ENCODE measurements at regions not wholly inside any gene's neighbourhood (a gene's known extent, or its start where the extent isn't known, plus 50 kb on each side); places are given as distances from the start of the nearest gene placed in this dataset.

- H3K9me3 ChIP-seq (ENCODE audit: control insufficient read depth, low read length): no peaks in the 10 kb centered on the region
- H3K36me3 ChIP-seq (ENCODE audit: control insufficient read depth, insufficient read depth, low read length): no peaks in the 10 kb centered on the region
- no peak overlapping the region for H3K4me3 ChIP-seq (ENCODE audit: insufficient read depth, low read depth, low read length, poor library complexity, severe bottlenecking)
- DNase-seq: no peak
- no peaks in the 10 kb centered on the region for H3K4me1 ChIP-seq (ENCODE audit: control insufficient read depth, insufficient read depth, low read length, poor library complexity, severe bottlenecking)
- H3K27me3 ChIP-seq (replicated peaks; ENCODE audit: control insufficient read depth, insufficient read depth, low read length, poor library complexity, severe bottlenecking): no peaks in the 10 kb centered on the region
- H3K27ac ChIP-seq (ENCODE audit: insufficient read depth, low read length, poor library complexity, severe bottlenecking): no peak overlapping the region
These were observed 396.7 kb upstream of the C1orf87 start for GRCh38 chr1:60470246-60470645.

GRCh38 chr1:60463786-60464185 is 390.2 kb upstream of the C1orf87 start:
- Histone ChIP-seq H3K4me1 (ENCODE audit: control insufficient read depth, insufficient read depth, low read length, poor library complexity, severe bottlenecking) (no peaks in the 10 kb centered on the region), H3K36me3 (ENCODE audit: control insufficient read depth, insufficient read depth, low read length) (no peaks in the 10 kb centered on the region), H3K4me3 (ENCODE audit: insufficient read depth, low read depth, low read length, poor library complexity, severe bottlenecking) (no peak overlapping the region), H3K27ac (ENCODE audit: insufficient read depth, low read length, poor library complexity, severe bottlenecking) (no peak overlapping the region), H3K9me3 (ENCODE audit: control insufficient read depth, low read length) (no peaks in the 10 kb centered on the region), H3K27me3 (replicated peaks; ENCODE audit: control insufficient read depth, insufficient read depth, low read length, poor library complexity, severe bottlenecking) (no peaks in the 10 kb centered on the region)
- DNase-seq: no peak

GRCh38 chr1:60463146-60463545 is 389.6 kb upstream of the C1orf87 start:
- Histone ChIP-seq H3K9me3 (ENCODE audit: control insufficient read depth, low read length) (no peaks in the 10 kb centered on the region), H3K27me3 (replicated peaks; ENCODE audit: control insufficient read depth, insufficient read depth, low read length, poor library complexity, severe bottlenecking) (no peaks in the 10 kb centered on the region), H3K27ac (ENCODE audit: insufficient read depth, low read length, poor library complexity, severe bottlenecking) (no peak overlapping the region), H3K4me1 (ENCODE audit: control insufficient read depth, insufficient read depth, low read length, poor library complexity, severe bottlenecking) (no peaks in the 10 kb centered on the region), H3K36me3 (ENCODE audit: control insufficient read depth, insufficient read depth, low read length) (no peaks in the 10 kb centered on the region), H3K4me3 (ENCODE audit: insufficient read depth, low read depth, low read length, poor library complexity, severe bottlenecking) (no peak overlapping the region)
- DNase-seq: no peak

GRCh38 chr1:60461925-60462595 is 388.5 kb upstream of the C1orf87 start:
- no peak for DNase-seq
- Histone ChIP-seq H3K36me3 (ENCODE audit: control insufficient read depth, insufficient read depth, low read length) (no peaks in the 10 kb centered on the region), H3K4me1 (ENCODE audit: control insufficient read depth, insufficient read depth, low read length, poor library complexity, severe bottlenecking) (no peaks in the 10 kb centered on the region), H3K9me3 (ENCODE audit: control insufficient read depth, low read length) (no peaks in the 10 kb centered on the region), H3K4me3 (ENCODE audit: insufficient read depth, low read depth, low read length, poor library complexity, severe bottlenecking) (no peak overlapping the region), H3K27me3 (replicated peaks; ENCODE audit: control insufficient read depth, insufficient read depth, low read length, poor library complexity, severe bottlenecking) (no peaks in the 10 kb centered on the region), H3K27ac (ENCODE audit: insufficient read depth, low read length, poor library complexity, severe bottlenecking) (no peak overlapping the region)

- no peaks in the 10 kb centered on the region for H3K4me1 ChIP-seq (ENCODE audit: control insufficient read depth, insufficient read depth, low read length, poor library complexity, severe bottlenecking)
- no peak overlapping the region for H3K4me3 ChIP-seq (ENCODE audit: insufficient read depth, low read depth, low read length, poor library complexity, severe bottlenecking)
- H3K27ac ChIP-seq (ENCODE audit: insufficient read depth, low read length, poor library complexity, severe bottlenecking): no peak overlapping the region
- DNase-seq: no peak
- H3K27me3 ChIP-seq (replicated peaks; ENCODE audit: control insufficient read depth, insufficient read depth, low read length, poor library complexity, severe bottlenecking): no peaks in the 10 kb centered on the region
- no peaks in the 10 kb centered on the region for H3K36me3 ChIP-seq (ENCODE audit: control insufficient read depth, insufficient read depth, low read length)
- no peaks in the 10 kb centered on the region for H3K9me3 ChIP-seq (ENCODE audit: control insufficient read depth, low read length)
These were observed 384.5 kb upstream of the C1orf87 start for GRCh38 chr1:60458111-60458510.

GRCh38 chr1:60449876-60450275 is 376.3 kb upstream of the C1orf87 start:
- DNase-seq: no peak
- H3K4me3 ChIP-seq (ENCODE audit: insufficient read depth, low read depth, low read length, poor library complexity, severe bottlenecking): no peak overlapping the region
- H3K9me3 ChIP-seq (ENCODE audit: control insufficient read depth, low read length): no peaks in the 10 kb centered on the region
- no peaks in the 10 kb centered on the region for H3K4me1 ChIP-seq (ENCODE audit: control insufficient read depth, insufficient read depth, low read length, poor library complexity, severe bottlenecking)
- H3K27ac ChIP-seq (ENCODE audit: insufficient read depth, low read length, poor library complexity, severe bottlenecking): no peak overlapping the region
- no peaks in the 10 kb centered on the region for H3K36me3 ChIP-seq (ENCODE audit: control insufficient read depth, insufficient read depth, low read length)
- H3K27me3 ChIP-seq (replicated peaks; ENCODE audit: control insufficient read depth, insufficient read depth, low read length, poor library complexity, severe bottlenecking): no peaks in the 10 kb centered on the region

- Histone ChIP-seq H3K4me3 (ENCODE audit: insufficient read depth, low read depth, low read length, poor library complexity, severe bottlenecking) (no peak overlapping the region), H3K27ac (ENCODE audit: insufficient read depth, low read length, poor library complexity, severe bottlenecking) (no peak overlapping the region), H3K27me3 (replicated peaks; ENCODE audit: control insufficient read depth, insufficient read depth, low read length, poor library complexity, severe bottlenecking) (no peaks in the 10 kb centered on the region), H3K4me1 (ENCODE audit: control insufficient read depth, insufficient read depth, low read length, poor library complexity, severe bottlenecking) (no peaks in the 10 kb centered on the region), H3K9me3 (ENCODE audit: control insufficient read depth, low read length) (no peaks in the 10 kb centered on the region), H3K36me3 (ENCODE audit: control insufficient read depth, insufficient read depth, low read length) (no peaks in the 10 kb centered on the region)
- no peak for DNase-seq
These were observed 375.3 kb upstream of the C1orf87 start for GRCh38 chr1:60448850-60449249.

GRCh38 chr1:60444680-60445079 is 371.1 kb upstream of the C1orf87 start:
- no peaks in the 10 kb centered on the region for H3K9me3 ChIP-seq (ENCODE audit: control insufficient read depth, low read length)
- H3K36me3 ChIP-seq (ENCODE audit: control insufficient read depth, insufficient read depth, low read length): no peaks in the 10 kb centered on the region
- no peaks in the 10 kb centered on the region for H3K4me1 ChIP-seq (ENCODE audit: control insufficient read depth, insufficient read depth, low read length, poor library complexity, severe bottlenecking)
- H3K4me3 ChIP-seq (ENCODE audit: insufficient read depth, low read depth, low read length, poor library complexity, severe bottlenecking): no peak overlapping the region
- no peak overlapping the region for H3K27ac ChIP-seq (ENCODE audit: insufficient read depth, low read length, poor library complexity, severe bottlenecking)
- no peak for DNase-seq
- H3K27me3 ChIP-seq (replicated peaks; ENCODE audit: control insufficient read depth, insufficient read depth, low read length, poor library complexity, severe bottlenecking): no peaks in the 10 kb centered on the region

- H3K4me3 ChIP-seq (ENCODE audit: insufficient read depth, low read depth, low read length, poor library complexity, severe bottlenecking): no peak overlapping the region
- H3K27me3 ChIP-seq (replicated peaks; ENCODE audit: control insufficient read depth, insufficient read depth, low read length, poor library complexity, severe bottlenecking): no peaks in the 10 kb centered on the region
- H3K27ac ChIP-seq (ENCODE audit: insufficient read depth, low read length, poor library complexity, severe bottlenecking): no peak overlapping the region
- no peak for DNase-seq
- H3K4me1 ChIP-seq (ENCODE audit: control insufficient read depth, insufficient read depth, low read length, poor library complexity, severe bottlenecking): no peaks in the 10 kb centered on the region
- H3K36me3 ChIP-seq (ENCODE audit: control insufficient read depth, insufficient read depth, low read length): no peaks in the 10 kb centered on the region
- no peaks in the 10 kb centered on the region for H3K9me3 ChIP-seq (ENCODE audit: control insufficient read depth, low read length)
These were observed 362.6 kb upstream of the C1orf87 start for GRCh38 chr1:60436186-60436585.

GRCh38 chr1:60431593-60431992 is 358.0 kb upstream of the C1orf87 start:
- H3K36me3 ChIP-seq (ENCODE audit: control insufficient read depth, insufficient read depth, low read length): no peaks in the 10 kb centered on the region
- H3K27me3 ChIP-seq (replicated peaks; ENCODE audit: control insufficient read depth, insufficient read depth, low read length, poor library complexity, severe bottlenecking): no peaks in the 10 kb centered on the region
- DNase-seq: no peak
- no peaks in the 10 kb centered on the region for H3K4me1 ChIP-seq (ENCODE audit: control insufficient read depth, insufficient read depth, low read length, poor library complexity, severe bottlenecking)
- H3K4me3 ChIP-seq (ENCODE audit: insufficient read depth, low read depth, low read length, poor library complexity, severe bottlenecking): no peak overlapping the region
- H3K9me3 ChIP-seq (ENCODE audit: control insufficient read depth, low read length): no peaks in the 10 kb centered on the region
- no peak overlapping the region for H3K27ac ChIP-seq (ENCODE audit: insufficient read depth, low read length, poor library complexity, severe bottlenecking)

Measured in effector memory CD4-positive, alpha-beta T cell (primary cell).